ENCODE measurements at regions not wholly inside any gene's neighbourhood (a gene's known extent, or its start where the extent isn't known, plus 50 kb on each side); places are given as distances from the start of the nearest gene placed in this dataset.

DNA sequence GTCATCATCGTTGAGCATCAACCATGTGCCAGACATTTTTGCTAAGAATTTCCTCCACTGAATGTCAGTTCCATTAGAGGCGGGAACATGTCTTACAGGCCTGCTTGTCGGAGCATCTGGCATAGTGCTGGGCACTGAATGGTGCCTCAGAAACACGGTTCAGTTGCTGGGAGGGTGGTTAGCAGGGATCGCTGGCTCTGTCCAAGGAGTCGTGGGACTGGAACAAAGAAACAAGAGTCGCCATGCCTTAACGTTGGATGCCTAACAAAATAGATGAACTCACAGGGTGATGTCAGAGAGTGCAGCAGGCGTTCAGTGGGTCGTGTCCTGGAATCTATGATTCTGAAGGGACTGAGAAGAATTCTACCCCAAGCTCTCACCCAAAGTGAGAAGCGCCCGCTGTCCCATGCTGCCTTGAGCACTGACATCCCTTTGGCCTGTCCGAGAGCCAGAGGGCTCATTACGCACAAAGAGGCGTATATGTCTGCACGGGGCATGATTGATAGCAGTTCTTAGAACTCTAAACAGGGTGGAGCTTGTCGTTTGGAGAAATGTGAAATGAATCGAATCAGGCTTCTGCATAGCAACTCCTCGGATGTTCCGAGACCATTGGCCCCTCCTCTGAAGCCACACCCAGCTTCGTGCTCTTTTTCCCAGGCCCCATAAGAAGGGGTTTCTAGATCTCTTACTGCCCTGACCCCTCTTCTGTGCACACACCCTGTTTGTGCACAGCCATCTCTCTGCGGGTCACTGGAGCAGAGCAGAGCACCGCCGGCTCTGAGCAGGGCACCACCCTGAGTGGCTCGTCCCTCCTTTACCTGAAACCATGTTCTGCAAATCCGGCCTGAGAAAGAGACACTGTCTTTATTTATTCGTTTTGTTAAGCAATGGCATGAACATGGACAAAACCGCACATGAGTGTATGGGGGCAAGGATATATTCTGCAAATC is 113.1 kb upstream of the B3GAT1 start (continued):
- TF ChIP-seq ZNF621 (tag by site-specific recombination; IDR thresholded peaks at IDR 0.05) (no peak), ZNF239 (tag by site-specific recombination; IDR thresholded peaks at IDR 0.05) (no peak), ZNF692 (tag by site-specific recombination; IDR thresholded peaks at IDR 0.05) (no peak)

- Histone ChIP-seq H3K36me3 (ENCODE audit: control insufficient read depth in 2 of 2, insufficient read depth in 1 of 2, low read length in 2 of 2) (no peaks in the 10 kb centered on the region), H3K27ac (ENCODE audit: extremely low read depth, low read depth, low read length) (no peak overlapping the region), H3K4me1 (ENCODE audit: control insufficient read depth, insufficient read depth, low read length) (no peaks in the 10 kb centered on the region), H3K4me3 (ENCODE audit: low read depth, low read length) (no peak overlapping the region), H3K9me3 (ENCODE audit: control insufficient read depth, insufficient read depth, low read depth, low read length) (no peaks in the 10 kb centered on the region)
- ChIA-PET CTCF (no interaction called here), POLR2A (no interaction called here)
- TF ChIP-seq ZEB2 (tag by site-specific recombination; IDR thresholded peaks at IDR 0.05): no peak
- TF ChIP-seq, protein P1, sequence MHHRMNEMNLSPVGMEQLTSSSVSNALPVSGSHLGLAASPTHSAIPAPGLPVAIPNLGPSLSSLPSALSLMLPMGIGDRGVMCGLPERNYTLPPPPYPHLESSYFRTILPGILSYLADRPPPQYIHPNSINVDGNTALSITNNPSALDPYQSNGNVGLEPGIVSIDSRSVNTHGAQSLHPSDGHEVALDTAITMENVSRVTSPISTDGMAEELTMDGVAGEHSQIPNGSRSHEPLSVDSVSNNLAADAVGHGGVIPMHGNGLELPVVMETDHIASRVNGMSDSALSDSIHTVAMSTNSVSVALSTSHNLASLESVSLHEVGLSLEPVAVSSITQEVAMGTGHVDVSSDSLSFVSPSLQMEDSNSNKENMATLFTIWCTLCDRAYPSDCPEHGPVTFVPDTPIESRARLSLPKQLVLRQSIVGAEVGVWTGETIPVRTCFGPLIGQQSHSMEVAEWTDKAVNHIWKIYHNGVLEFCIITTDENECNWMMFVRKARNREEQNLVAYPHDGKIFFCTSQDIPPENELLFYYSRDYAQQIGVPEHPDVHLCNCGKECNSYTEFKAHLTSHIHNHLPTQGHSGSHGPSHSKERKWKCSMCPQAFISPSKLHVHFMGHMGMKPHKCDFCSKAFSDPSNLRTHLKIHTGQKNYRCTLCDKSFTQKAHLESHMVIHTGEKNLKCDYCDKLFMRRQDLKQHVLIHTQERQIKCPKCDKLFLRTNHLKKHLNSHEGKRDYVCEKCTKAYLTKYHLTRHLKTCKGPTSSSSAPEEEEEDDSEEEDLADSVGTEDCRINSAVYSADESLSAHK (tag by site-specific recombination; IDR thresholded peaks at IDR 0.05): no peak
- TF ChIP-seq OSR2 (tag by site-specific recombination; IDR thresholded peaks at IDR 0.05): no peak
- TF ChIP-seq ZNF692 (tag by site-specific recombination; IDR thresholded peaks at IDR 0.05): no peak
- TF ChIP-seq ZNF184 (tag by site-specific recombination; IDR thresholded peaks at IDR 0.05): no peak
- no peak for TF ChIP-seq ZNF558 (tag by site-specific recombination; IDR thresholded peaks at IDR 0.05)
- TF ChIP-seq BCL11A (tag by site-specific recombination; IDR thresholded peaks at IDR 0.05; ENCODE audit: low read depth): no peak
- TF ChIP-seq ZNF544 (tag by site-specific recombination; IDR thresholded peaks at IDR 0.05): no peak
- TF ChIP-seq ZBTB48 (tag by site-specific recombination; IDR thresholded peaks at IDR 0.05): no peak
- TF ChIP-seq SETDB1 (IDR thresholded peaks at IDR 0.05; ENCODE audit: insufficient read length, low read length): no peak
- no peak for TF ChIP-seq ZSCAN30 (tag by site-specific recombination; IDR thresholded peaks at IDR 0.05)
- TF ChIP-seq ZNF350 (tag by site-specific recombination; IDR thresholded peaks at IDR 0.05): no peak
- TF ChIP-seq ZNF521 (tag by site-specific recombination; IDR thresholded peaks at IDR 0.05): no peak
- TF ChIP-seq ZBTB7A (tag by site-specific recombination; IDR thresholded peaks at IDR 0.05; ENCODE audit: low read depth): no peak
- no peak for TF ChIP-seq ZNF529 (tag by site-specific recombination; IDR thresholded peaks at IDR 0.05; ENCODE audit: insufficient replicate concordance)
- TF ChIP-seq ZXDB (tag by site-specific recombination; IDR thresholded peaks at IDR 0.05): no peak
- TF ChIP-seq ZNF423 (tag by site-specific recombination; IDR thresholded peaks at IDR 0.05): no peak
- no peak for TF ChIP-seq ZNF37A (tag by site-specific recombination; IDR thresholded peaks at IDR 0.05)
- no peak for TF ChIP-seq ZFP69B (tag by site-specific recombination; IDR thresholded peaks at IDR 0.05)
These were observed 112.2 kb upstream of the B3GAT1 start for GRCh38 chr11:134524201-134524600.

All from HEK293 (cell line).